Stimulated activated naive CD8-positive, alpha-beta T cell treated with anti-CD3 and anti-CD28 coated beads, Interleukin-15, amount 100 ng/mL, for 72 hours (primary cell): ENCODE measurements at regions not wholly inside any gene's neighbourhood (a gene's known extent, or its start where the extent isn't known, plus 50 kb on each side); places are given as distances from the start of the nearest gene placed in this dataset.
"Not testable (repeated sequence)": the region's sequence is repeated elsewhere in the genome, so short reads cannot be mapped to it uniquely, and the experiment has no call there.

ENCODE experiments used
- ATAC-seq: fragments of 150-1000 bp; cut with Tn5 transposase; 2 replicates; pipeline ENCODE4 v1.10.0; 2021; ENCODE audit warnings: mild to moderate bottlenecking, moderate library complexity
- DNase-seq, 2 donors: peaks; one replicate each; pipeline ENCODE4 v3.0.0; 2021 to 2022
- H3K27ac Mint-ChIP-seq, 2 donors: one replicate each; pipeline ENCODE4 v1.8.0; 2022; ENCODE audit warnings: mild to moderate bottlenecking in 2 of 2, mixed read lengths in 2 of 2, moderate library complexity in 2 of 2
- H3K27me3 Mint-ChIP-seq: one replicate; pipeline ENCODE4 v1.8.0; 2022; ENCODE audit warnings: mixed read lengths
- H3K4me1 Mint-ChIP-seq: one replicate; pipeline ENCODE4 v1.8.0; 2022; ENCODE audit warnings: mild to moderate bottlenecking, mixed read lengths
- H3K4me3 Mint-ChIP-seq, 2 donors: one replicate each; pipeline ENCODE4 v1.8.0; 2022; ENCODE audit warnings: mild to moderate bottlenecking in 2 of 2, mixed read lengths in 2 of 2, moderate library complexity in 1 of 2
- H3K9me3 Mint-ChIP-seq, 2 donors: one replicate each; pipeline ENCODE4 v1.8.0; 2022; ENCODE audit warnings: mixed read lengths in 2 of 2

GRCh38 chr10:6953271-6953801 lies 373.3 kb upstream of the PRKCQ start:
- Mint-ChIP-seq H3K4me3 (no peak overlapping the region), H3K9me3 (peaks cover 5 to 6% of the 10 kb centered on the region in 2 donors), H3K4me1 (peaks cover 11% of the 10 kb centered on the region), H3K27me3 (no peaks in the 10 kb centered on the region), H3K27ac (no peak overlapping the region)
- no peak for DNase-seq
- no peak for ATAC-seq

GRCh38 chr10:6951732-6952131 lies 371.7 kb upstream of the PRKCQ start:
- H3K27me3 Mint-ChIP-seq = peaks cover 8% of the 10 kb centered on the region
- no peak overlapping the region for H3K27ac Mint-ChIP-seq
- peaks cover 6% of the 10 kb centered on the region for H3K4me1 Mint-ChIP-seq
- ATAC-seq (no peak), DNase-seq (no peak)
- H3K4me3 Mint-ChIP-seq = no peak overlapping the region
- H3K9me3 Mint-ChIP-seq = peaks cover 5 to 6% of the 10 kb centered on the region in 2 donors

- ATAC-seq (peak; percentile 60), DNase-seq (no peak)
- H3K4me3 Mint-ChIP-seq = no peak overlapping the region
- peak overlapping the region in 1 of 2 donors; percentile 64 for H3K27ac Mint-ChIP-seq
- H3K4me1 Mint-ChIP-seq = peaks cover 6% of the 10 kb centered on the region
- peaks cover 5 to 6% of the 10 kb centered on the region in 2 donors for H3K9me3 Mint-ChIP-seq
- peaks cover 8% of the 10 kb centered on the region for H3K27me3 Mint-ChIP-seq
Measured at GRCh38 chr10:6950133-6950532, 370.1 kb upstream of the PRKCQ start.

GRCh38 chr10:6944436-6944835 lies 364.4 kb upstream of the PRKCQ start:
- peaks cover 0 to 3% of the 10 kb centered on the region in 2 donors for H3K9me3 Mint-ChIP-seq
- no peaks in the 10 kb centered on the region for H3K4me1 Mint-ChIP-seq
- no peak overlapping the region for H3K27ac Mint-ChIP-seq
- H3K4me3 Mint-ChIP-seq = no peak overlapping the region
- ATAC-seq (no peak), DNase-seq (no peak)
- H3K27me3 Mint-ChIP-seq = peaks cover 11% of the 10 kb centered on the region

- peaks cover 9 to 14% of the 10 kb centered on the region in 2 donors for H3K9me3 Mint-ChIP-seq
- DNase-seq (no peak), ATAC-seq (no peak)
- H3K27ac Mint-ChIP-seq = no peak overlapping the region
- H3K4me3 Mint-ChIP-seq = no peak overlapping the region
- peaks cover 13% of the 10 kb centered on the region for H3K27me3 Mint-ChIP-seq
- no peaks in the 10 kb centered on the region for H3K4me1 Mint-ChIP-seq
Measured at GRCh38 chr10:6938384-6938783, 358.3 kb upstream of the PRKCQ start.

- Mint-ChIP-seq H3K9me3 (peaks cover 9 to 14% of the 10 kb centered on the region in 2 donors), H3K27ac (no peak overlapping the region), H3K4me1 (no peaks in the 10 kb centered on the region), H3K27me3 (peaks cover 13% of the 10 kb centered on the region), H3K4me3 (no peak overlapping the region)
- ATAC-seq = no peak
- DNase-seq = no peak
Measured at GRCh38 chr10:6936931-6937330, 356.9 kb upstream of the PRKCQ start.

GRCh38 chr10:6929148-6929830 lies 349.2 kb upstream of the PRKCQ start:
- no peak for DNase-seq
- H3K4me1 Mint-ChIP-seq = peaks cover 49% of the 10 kb centered on the region
- H3K27me3 Mint-ChIP-seq = no peaks in the 10 kb centered on the region
- peak overlapping the region in 1 of 2 donors; percentile 76 for H3K27ac Mint-ChIP-seq
- no peak for ATAC-seq
- peaks cover 0 to 2% of the 10 kb centered on the region in 2 donors for H3K9me3 Mint-ChIP-seq
- no peak overlapping the region for H3K4me3 Mint-ChIP-seq

GRCh38 chr10:6928586-6928985 lies 348.5 kb upstream of the PRKCQ start:
- Mint-ChIP-seq H3K27ac (peak overlapping the region in 1 of 2 donors; percentile 97), H3K27me3 (no peaks in the 10 kb centered on the region), H3K9me3 (no peaks in the 10 kb centered on the region), H3K4me3 (peak overlapping the region; percentile 79 to 84), H3K4me1 (peaks cover 49% of the 10 kb centered on the region)
- no peak for ATAC-seq
- no peak for DNase-seq

- Mint-ChIP-seq H3K4me3 (peak overlapping the region; percentile 80 to 83), H3K27me3 (no peaks in the 10 kb centered on the region), H3K9me3 (no peaks in the 10 kb centered on the region), H3K4me1 (peaks cover 49% of the 10 kb centered on the region), H3K27ac (peak overlapping the region in 1 of 2 donors; percentile 88)
- ATAC-seq = no peak
- DNase-seq = no peak
Measured at GRCh38 chr10:6926971-6927370, 346.9 kb upstream of the PRKCQ start.

- peak overlapping the region; percentile 80 to 83 for H3K4me3 Mint-ChIP-seq
- DNase-seq = no peak
- no peaks in the 10 kb centered on the region for H3K27me3 Mint-ChIP-seq
- peaks cover 55% of the 10 kb centered on the region for H3K4me1 Mint-ChIP-seq
- no peak overlapping the region for H3K27ac Mint-ChIP-seq
- H3K9me3 Mint-ChIP-seq = no peaks in the 10 kb centered on the region
- no peak for ATAC-seq
Measured at GRCh38 chr10:6925146-6925545, 345.1 kb upstream of the PRKCQ start.

- H3K4me1 Mint-ChIP-seq = peaks cover 52% of the 10 kb centered on the region
- H3K9me3 Mint-ChIP-seq = no peaks in the 10 kb centered on the region
- DNase-seq = no peak
- ATAC-seq = no peak
- no peak overlapping the region for H3K27ac Mint-ChIP-seq
- no peaks in the 10 kb centered on the region for H3K27me3 Mint-ChIP-seq
- no peak overlapping the region for H3K4me3 Mint-ChIP-seq
Measured at GRCh38 chr10:6924166-6924565, 344.1 kb upstream of the PRKCQ start.

- DNase-seq = not testable (repeated sequence)
Measured at GRCh38 chr10:6921026-6921425, 340.9 kb upstream of the PRKCQ start.

GRCh38 chr10:6920072-6921019 lies 340.3 kb upstream of the PRKCQ start:
- ATAC-seq (peak; percentile 98), DNase-seq (peak; percentile 68 to 78)
- Mint-ChIP-seq H3K9me3 (no peaks in the 10 kb centered on the region), H3K27me3 (peaks cover 8% of the 10 kb centered on the region), H3K4me1 (peaks cover 23% of the 10 kb centered on the region), H3K4me3 (peak overlapping the region; percentile 44), H3K27ac (no peak overlapping the region)

More at GRCh38 chr10:6921026-6921425, 340.9 kb upstream of the PRKCQ start:
- not testable (repeated sequence) for H3K4me3 Mint-ChIP-seq, ATAC-seq, H3K9me3 Mint-ChIP-seq, H3K27ac Mint-ChIP-seq, H3K27me3 Mint-ChIP-seq
- H3K4me1 Mint-ChIP-seq = peaks cover 30% of the 10 kb centered on the region

- H3K4me3 Mint-ChIP-seq = no peak overlapping the region
- H3K9me3 Mint-ChIP-seq = no peaks in the 10 kb centered on the region
- H3K27me3 Mint-ChIP-seq = peaks cover 8% of the 10 kb centered on the region
- H3K4me1 Mint-ChIP-seq = peaks cover 15% of the 10 kb centered on the region
- no peak overlapping the region for H3K27ac Mint-ChIP-seq
- no peak for DNase-seq
- ATAC-seq = no peak
Measured at GRCh38 chr10:6919077-6919476, 339.0 kb upstream of the PRKCQ start.

GRCh38 chr10:6918305-6918704 lies 338.2 kb upstream of the PRKCQ start:
- no peak overlapping the region for H3K4me3 Mint-ChIP-seq

GRCh38 chr10:6917125-6917524 lies 337.0 kb upstream of the PRKCQ start:
- H3K4me3 Mint-ChIP-seq = no peak overlapping the region

More at GRCh38 chr10:6918305-6918704, 338.2 kb upstream of the PRKCQ start:
- Mint-ChIP-seq H3K27me3 (peaks cover 8% of the 10 kb centered on the region), H3K9me3 (no peaks in the 10 kb centered on the region), H3K27ac (no peak overlapping the region), H3K4me1 (peaks cover 15% of the 10 kb centered on the region)
- DNase-seq = peak; percentile 46 to 58
- peak; percentile 68 for ATAC-seq

More at GRCh38 chr10:6917125-6917524, 337.0 kb upstream of the PRKCQ start:
- Mint-ChIP-seq H3K9me3 (no peaks in the 10 kb centered on the region), H3K4me1 (peaks cover 15% of the 10 kb centered on the region), H3K27ac (no peak overlapping the region), H3K27me3 (peaks cover 8% of the 10 kb centered on the region)
- ATAC-seq (no peak), DNase-seq (no peak)
